DMS114 treated with DMSO at 0.1 percent for 48 hours (cell line): ENCODE measurements at regions not wholly inside any gene's neighbourhood (a gene's known extent, or its start where the extent isn't known, plus 50 kb on each side); places are given as distances from the start of the nearest gene placed in this dataset.
A peak's percentile ranks its signal among the peaks of the same experiment; 100 is the strongest.
"Not testable (repeated sequence)": the region's sequence is repeated elsewhere in the genome, so short reads cannot be mapped to it uniquely, and the experiment has no call there.

ENCODE experiments used
- DNase-seq: peaks from one replicate; lab custom pipeline; 2025; ENCODE audit not compliant: unreplicated experiment; lab: John Stamatoyannopoulos, UW

- no peak for DNase-seq
Observed at GRCh38 chr16:26497896-26498295, 568.8 kb upstream of the C16orf82 start.

- no peak for DNase-seq
Observed at GRCh38 chr16:26500326-26500725, 566.4 kb upstream of the C16orf82 start.

GRCh38 chr16:26505496-26505895, 561.2 kb upstream of the C16orf82 start:
- DNase-seq, result no peak

- not testable (repeated sequence) for DNase-seq
Observed at GRCh38 chr16:26508946-26509345, 557.8 kb upstream of the C16orf82 start.

GRCh38 chr16:26510924-26511323, 555.8 kb upstream of the C16orf82 start:
- no peak for DNase-seq

- DNase-seq, result no peak
Observed at GRCh38 chr16:26511463-26511862, 555.3 kb upstream of the C16orf82 start.

- no peak for DNase-seq
Observed at GRCh38 chr16:26521626-26522025, 545.1 kb upstream of the C16orf82 start.

- DNase-seq, result no peak
Observed at GRCh38 chr16:26524281-26524680, 542.4 kb upstream of the C16orf82 start.

GRCh38 chr16:26524846-26525245, 541.9 kb upstream of the C16orf82 start:
- no peak for DNase-seq

- no peak for DNase-seq
Observed at GRCh38 chr16:26525856-26526255, 540.9 kb upstream of the C16orf82 start.

GRCh38 chr16:26526633-26527032, 540.1 kb upstream of the C16orf82 start:
- no peak for DNase-seq

- no peak for DNase-seq
Observed at GRCh38 chr16:26530584-26531289, 536.0 kb upstream of the C16orf82 start.

- DNase-seq, result no peak
Observed at GRCh38 chr16:26531290-26531730, 535.4 kb upstream of the C16orf82 start.

GRCh38 chr16:26532456-26532855, 534.3 kb upstream of the C16orf82 start:
- DNase-seq, result no peak

GRCh38 chr16:26542198-26542597, 524.5 kb upstream of the C16orf82 start:
- DNase-seq, result no peak

GRCh38 chr16:26546573-26546972, 520.2 kb upstream of the C16orf82 start:
- DNase-seq, result no peak

- no peak for DNase-seq
Observed at GRCh38 chr16:26547681-26548080, 519.0 kb upstream of the C16orf82 start.

- no peak for DNase-seq
Observed at GRCh38 chr16:26550111-26550610, 516.6 kb upstream of the C16orf82 start.

GRCh38 chr16:26554030-26554429, 512.7 kb upstream of the C16orf82 start:
- DNase-seq, result no peak

GRCh38 chr16:26561303-26561702, 505.4 kb upstream of the C16orf82 start:
- DNase-seq, result no peak

- no peak for DNase-seq
Observed at GRCh38 chr16:26563018-26563417, 503.7 kb upstream of the C16orf82 start.

- no peak for DNase-seq
Observed at GRCh38 chr16:26567356-26567755, 499.4 kb upstream of the C16orf82 start.

- DNase-seq, result peak; percentile 40
Observed at GRCh38 chr16:26569793-26570192, 496.9 kb upstream of the C16orf82 start.
